ENCODE measurements at regions not wholly inside any gene's neighbourhood (a gene's known extent, or its start where the extent isn't known, plus 50 kb on each side); places are given as distances from the start of the nearest gene placed in this dataset.
"Not testable (repeated sequence)": the region's sequence is repeated elsewhere in the genome, so short reads cannot be mapped to it uniquely, and the experiment has no call there.

DNA sequence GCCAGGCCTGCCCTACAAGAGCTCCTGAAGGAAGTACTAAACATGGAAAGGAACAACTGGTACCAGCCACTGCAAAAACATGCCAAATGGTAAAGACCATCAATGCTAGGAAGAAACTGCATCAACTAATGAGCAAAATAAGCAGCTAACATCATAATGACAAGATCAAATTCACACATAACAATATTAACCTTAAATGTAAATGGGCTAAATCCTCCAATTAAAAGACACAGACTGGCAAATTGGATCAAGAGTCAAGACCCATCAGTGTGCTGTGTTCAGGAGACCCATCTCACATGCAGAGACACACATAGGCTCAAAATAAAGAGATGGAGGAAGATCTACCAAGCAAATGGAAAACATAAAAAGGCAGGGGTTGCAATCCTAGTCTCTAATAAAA lies 119.0 kb upstream of the CARMIL1 start:
- DNase-seq (ENCODE audit: low spot score), result not testable (repeated sequence)

DNA sequence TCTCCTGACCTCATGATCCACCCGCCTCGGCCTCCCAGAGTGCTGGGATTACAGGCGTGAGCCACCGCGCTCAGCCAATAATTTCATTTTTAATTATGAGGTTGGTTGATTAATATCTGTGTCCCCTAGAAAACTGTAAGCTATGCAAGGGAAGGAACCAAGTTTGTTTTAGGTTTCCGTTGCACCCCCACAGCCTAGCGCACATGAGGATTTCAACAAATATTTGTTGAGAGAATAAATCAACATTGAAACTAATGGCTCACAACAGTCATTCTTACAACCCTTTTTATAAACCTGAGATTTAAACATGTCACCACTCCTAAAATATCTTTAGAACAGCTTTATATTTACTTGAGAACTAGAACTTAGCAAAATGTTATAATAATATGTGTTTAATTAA lies 114.0 kb upstream of the CARMIL1 start:
- no peak for DNase-seq (ENCODE audit: low spot score)

DNA sequence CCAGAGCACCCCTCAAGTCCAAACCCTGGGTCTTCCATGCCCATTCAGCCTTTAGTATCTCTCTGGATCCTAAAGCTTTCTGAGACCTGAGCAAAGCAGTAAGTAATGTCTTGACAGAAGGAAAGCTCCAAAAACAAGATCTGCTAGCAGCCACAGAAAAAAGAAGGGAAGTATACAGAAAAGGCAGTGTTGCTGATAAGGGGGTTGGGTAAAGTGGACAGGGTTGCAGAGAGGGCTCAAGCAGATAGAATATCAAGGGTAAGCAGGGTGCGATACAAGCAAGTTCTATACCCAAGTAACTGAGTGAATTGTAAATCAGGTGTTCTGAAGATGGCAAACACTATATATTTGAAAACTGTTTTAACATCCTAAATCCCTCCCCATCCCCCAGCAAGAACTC lies 113.4 kb upstream of the CARMIL1 start:
- DNase-seq (ENCODE audit: low spot score), result no peak

DNA sequence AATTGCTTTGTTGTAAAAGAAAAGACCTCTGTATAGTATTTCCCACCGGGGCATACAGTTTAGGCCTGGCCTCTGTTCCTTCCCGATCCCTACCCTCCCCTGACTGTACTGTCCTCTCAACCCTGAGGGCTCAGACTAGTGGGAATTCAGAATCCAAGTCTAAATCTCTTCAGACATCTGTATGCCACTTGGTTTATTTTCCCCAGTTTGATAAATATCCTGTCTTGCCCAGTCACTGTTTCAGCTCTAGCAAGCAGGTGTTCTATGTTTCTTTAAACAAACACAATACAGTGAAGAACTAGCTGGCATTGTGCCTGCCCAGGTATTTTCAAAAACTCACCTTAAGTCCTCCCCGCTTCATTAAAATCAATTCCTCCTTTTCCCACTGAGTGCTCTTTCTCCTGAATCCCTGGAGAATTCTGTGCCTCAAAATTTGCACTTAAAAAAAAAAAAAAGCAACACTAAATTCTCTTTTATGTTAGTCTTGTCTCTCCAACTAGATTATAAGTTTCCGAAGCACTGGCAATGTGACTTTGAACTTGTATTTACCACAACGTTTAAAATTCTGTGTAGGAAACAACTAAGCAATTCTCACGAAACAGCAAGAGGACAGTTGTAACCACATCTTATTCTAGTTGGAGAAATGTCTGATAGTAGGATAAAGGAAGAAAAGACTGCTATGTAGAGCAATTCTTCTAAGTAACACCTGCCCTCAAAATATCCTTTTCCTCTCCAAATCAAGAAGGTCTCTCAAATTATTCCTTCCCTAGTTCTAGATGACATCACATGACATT lies 112.0 kb upstream of the CARMIL1 start:
- DNase-seq (ENCODE audit: low spot score), result no peak

DNA sequence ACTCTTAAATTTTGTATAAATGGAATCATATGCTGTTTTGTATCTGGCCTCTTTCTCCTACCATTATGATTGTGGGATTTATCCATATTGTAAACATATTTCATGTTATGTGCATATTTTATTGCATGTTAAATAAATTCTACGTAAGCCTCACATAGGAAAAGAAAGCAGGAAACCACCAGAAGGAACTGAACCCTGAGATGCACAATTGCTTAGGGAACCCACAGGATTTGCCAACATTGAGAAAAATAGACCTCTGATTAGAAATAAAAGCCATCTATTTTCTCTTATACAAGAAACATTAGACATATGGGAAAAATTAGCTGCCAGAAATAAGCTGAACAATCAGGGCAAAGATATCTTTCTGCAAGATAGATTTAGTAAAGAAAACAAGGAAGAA lies 111.2 kb upstream of the CARMIL1 start:
- no peak for DNase-seq (ENCODE audit: low spot score)

DNA sequence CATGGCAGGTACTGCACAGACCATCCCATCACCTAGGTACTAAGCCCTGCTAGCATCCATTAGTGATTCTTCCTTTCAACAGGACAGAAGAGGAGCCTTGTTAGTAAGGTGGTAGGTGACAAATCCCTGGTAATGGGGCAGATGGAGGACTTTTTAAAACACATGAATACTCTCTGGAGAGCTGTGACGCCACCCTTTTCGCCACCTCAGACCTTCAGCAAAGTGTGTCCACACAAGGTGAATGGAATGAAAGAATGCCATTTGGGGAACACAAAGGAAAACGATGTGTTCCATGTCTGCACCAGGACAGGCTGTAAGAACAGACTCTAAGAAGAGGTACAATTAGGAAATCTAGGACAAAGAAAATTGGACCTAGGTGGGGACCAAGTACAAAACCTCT lies 110.5 kb upstream of the CARMIL1 start:
- DNase-seq (ENCODE audit: low spot score), result no peak

DNA sequence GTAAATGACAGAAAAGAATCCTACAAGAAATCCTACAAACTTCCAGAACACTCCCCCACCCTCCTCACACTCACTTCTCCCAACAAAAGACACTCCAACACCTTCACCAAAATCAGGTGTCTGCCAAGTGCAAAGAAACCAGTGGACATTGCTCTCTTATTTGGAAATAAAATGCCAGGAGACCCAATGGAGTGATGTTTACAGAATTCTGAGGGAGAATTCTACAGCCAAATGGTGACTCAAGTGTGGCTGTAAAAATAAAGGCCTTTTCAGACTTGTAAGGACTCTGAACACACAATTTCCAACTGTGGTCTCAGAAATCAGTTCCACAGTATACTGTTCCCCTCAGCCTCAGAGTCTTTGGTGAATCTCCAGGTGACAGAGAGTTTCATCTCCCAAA lies 109.6 kb upstream of the CARMIL1 start:
- DNase-seq (ENCODE audit: low spot score), result no peak

DNA sequence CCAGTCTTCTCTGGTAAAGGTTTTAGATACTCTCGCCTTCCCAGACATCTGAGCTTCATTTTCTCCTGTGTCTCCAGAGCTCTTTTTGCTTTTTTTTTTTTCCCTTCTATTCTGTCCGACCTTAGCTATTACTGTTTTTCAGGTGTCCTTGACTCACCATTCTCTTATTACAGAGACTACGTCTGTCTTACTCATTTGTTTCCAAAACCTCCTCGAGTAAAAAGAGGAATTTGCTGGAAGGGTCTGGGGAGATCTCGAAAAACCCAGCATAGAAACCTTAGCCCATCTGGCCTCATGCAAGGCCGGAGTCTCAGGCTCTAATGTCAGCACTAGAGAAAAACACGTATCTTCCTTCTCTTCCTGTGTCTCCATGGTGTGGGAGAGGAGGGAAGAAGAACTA lies 109.2 kb upstream of the CARMIL1 start:
- DNase-seq (ENCODE audit: low spot score), result no peak

DNA sequence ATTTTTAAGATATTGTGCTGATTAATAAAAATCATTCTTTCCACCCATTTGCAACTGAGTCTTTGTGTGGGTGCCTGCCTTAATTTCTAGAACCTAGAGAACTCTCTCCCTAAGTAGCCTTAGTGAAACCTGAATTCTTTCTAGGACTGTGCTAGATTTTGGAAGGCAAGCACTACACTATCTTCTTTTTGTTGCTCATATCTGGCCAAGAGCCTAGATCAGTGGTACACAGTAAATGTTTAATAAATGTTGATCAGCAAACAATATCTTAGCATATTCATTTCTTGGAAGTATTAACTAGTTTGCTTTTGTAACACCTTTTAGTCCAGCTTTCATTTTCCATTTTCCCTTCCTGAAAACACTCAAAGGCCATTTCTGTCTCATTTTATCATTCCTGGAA lies 108.5 kb upstream of the CARMIL1 start:
- no peak for DNase-seq (ENCODE audit: low spot score)

DNA sequence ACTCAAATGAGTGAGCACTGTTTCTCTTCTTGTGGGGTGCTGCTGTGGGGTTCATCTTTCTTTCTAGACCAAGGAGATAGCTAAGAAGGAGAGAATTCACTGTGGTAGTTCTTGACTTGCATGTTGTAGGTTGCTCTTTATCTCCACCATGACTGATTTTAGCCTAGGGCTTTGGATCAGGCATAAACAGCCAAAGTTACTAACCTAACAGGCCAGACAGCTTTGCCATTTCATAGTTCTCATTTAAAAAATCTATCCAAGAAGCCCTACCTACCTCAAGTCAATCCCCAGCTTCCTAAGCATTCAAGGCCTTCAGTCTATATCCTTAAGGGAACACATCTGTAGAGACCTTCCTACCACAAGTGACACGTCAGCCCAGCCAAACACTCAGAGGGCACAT lies 107.9 kb upstream of the CARMIL1 start:
- no peak for DNase-seq (ENCODE audit: low spot score)

DNA sequence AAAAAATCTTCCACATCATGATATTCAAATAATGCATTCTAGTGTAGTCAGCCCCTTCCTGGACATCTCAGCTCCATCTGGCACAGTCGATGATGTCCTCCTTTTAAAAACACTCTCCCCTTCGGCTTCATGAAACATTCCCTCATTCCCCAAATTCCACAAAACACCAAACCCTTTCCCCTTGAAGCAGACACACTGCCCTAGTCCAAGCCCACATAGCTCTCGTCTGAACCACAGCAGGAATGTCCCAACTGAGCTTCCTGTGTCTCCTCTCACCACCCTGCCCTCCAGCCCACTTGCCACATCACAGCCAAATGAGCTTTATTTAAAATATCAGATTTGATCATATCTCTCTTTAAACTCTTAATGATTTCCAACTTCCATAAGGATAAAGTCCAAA lies 106.4 kb upstream of the CARMIL1 start:
- DNase-seq (ENCODE audit: low spot score), result no peak

DNA sequence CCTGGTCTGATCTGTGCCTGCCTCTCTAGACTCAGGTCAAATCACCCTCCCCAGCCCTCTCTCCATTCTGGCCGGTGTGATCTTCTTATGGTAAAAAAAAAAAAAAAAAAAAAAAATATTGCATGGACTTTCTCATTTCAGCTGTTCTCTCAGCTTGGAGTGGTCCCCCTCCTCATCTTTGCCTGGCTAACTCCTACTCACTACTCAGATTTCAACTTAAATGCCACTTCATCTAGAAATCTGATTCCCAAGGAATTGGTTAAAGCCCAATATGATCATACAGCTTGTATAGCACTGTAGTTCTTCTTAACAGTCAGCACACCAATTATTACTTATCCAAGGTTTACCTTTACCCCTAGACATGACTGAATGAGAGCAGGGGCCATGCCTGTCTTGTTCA lies 105.9 kb upstream of the CARMIL1 start:
- DNase-seq (ENCODE audit: low spot score), result no peak

DNA sequence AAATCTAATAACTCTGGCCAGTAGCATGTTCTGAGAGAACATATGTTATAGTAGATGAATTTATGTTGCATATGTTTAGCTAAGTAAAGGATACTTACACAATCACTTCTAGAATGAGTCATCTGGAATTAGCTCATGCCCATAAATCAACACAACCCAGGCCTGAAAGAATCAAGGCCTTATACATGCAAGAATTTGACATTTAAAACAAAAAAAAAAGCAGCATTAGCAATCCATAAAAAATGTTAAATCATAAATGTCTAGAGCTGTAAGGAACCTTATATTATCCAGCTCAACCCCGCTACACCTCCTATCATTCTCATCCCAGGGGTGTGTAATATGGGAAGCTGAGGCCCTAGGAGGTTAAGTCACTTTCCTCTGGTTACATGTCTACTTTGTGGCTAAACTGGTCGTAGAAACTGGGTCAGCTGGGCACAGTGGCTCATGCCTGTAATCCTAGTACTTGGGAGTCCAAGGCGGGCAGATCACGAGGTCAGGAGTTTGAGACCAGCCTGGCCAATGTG lies 105.2 kb upstream of the CARMIL1 start:
- DNase-seq (ENCODE audit: low spot score), result no peak

DNA sequence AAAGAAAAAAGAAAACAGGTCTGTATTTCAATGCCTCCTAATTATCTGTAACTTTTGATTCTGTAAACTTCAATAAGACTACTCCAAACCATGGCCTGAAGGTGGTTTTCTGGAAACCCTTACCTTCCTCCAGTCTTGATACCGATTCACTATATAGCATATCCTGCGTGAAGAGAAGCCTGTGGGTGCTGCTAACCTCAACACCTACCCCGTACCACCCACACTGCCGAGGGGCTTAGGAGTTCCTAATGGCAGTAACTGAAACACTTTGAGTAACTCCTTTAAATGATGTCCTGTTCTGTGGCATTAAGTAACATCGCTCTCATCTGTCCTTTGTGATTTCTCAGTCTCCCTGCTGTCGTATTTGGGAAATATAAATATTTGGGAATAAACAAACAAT lies 104.5 kb upstream of the CARMIL1 start:
- DNase-seq (ENCODE audit: low spot score), result no peak

DNA sequence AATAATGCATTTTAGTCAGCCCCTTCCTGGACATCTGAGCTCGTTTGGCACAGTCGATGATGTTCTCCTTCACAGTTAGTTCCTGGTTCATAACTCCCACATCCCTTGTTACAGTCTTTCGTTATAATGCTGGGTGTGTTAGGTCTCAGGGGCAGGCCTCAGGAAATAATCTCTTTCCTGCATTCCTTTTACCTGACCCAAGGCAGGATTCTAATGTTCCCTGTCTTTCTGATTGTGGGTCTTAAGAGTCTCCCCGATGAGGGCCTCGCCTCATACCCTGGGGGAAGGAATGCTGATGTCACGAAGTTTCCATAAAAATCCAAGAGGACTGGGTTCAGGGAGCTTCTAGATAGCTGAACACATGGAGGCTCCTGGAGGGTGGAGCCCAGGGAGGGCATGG lies 104.0 kb upstream of the CARMIL1 start:
- no peak for DNase-seq (ENCODE audit: low spot score)

DNA sequence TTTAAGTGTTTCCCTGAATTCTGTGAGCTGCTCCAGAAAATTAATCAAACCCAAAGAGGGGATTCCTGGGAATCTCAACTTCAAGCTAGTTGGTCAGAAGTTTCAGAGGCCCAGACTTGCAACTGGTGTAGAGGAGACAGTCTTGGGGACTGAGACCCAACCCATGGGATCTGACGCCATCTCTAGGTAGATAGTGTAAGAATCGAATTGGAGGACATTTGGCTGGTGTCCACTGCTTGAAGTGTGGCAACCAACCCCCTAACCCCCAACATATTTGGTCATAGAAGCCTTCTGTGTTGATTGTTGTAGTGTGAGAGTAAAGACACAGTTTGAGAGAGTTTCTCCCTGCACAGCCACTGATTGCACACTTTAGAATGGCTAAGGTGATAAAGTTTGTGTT lies 103.5 kb upstream of the CARMIL1 start:
- DNase-seq (ENCODE audit: low spot score), result peak; percentile 16

DNA sequence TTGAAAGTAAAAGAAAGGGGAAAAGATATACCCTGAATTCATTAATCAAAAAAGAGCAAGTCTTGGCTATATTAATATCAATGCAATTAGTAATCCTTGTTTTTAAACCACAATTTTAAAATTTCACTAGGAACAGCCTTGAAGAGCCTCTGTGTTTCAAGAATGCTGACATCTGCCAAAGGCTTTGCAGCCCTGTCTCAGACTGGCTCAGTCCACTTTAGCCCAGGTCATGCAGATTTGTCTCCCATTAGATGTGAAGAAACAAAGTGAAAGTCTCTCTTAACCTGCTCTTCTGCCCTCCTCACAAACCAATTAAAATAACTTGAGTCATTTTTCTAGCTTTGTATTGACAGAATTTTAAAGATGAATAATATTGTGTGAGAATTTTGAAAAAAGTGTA lies 102.7 kb upstream of the CARMIL1 start:
- DNase-seq (ENCODE audit: low spot score), result no peak

DNA sequence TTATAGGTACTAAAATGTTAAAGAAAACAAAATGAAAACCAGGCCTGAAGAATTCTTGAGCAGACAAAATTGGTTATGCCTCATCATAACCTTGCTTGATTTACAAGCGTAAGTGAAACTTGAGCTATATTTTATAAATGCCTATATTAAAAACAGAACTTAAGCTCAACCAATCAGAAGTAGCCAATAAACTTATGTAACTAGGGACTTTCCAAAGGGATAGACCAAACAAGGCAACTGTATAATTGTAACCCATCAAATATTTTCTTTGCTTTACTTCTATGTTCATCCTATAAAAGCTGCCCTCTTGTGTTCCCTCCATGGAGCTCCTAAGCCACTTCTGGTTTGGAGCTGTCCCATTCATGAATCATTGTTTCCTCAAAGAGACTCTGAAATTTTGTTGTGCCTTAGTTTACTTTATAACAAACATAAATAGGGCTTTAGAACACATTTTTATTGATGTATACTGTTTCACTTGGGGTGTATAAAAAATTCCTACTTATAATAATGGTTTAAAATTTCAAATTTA lies 101.6 kb upstream of the CARMIL1 start:
- no peak for DNase-seq (ENCODE audit: low spot score)

DNA sequence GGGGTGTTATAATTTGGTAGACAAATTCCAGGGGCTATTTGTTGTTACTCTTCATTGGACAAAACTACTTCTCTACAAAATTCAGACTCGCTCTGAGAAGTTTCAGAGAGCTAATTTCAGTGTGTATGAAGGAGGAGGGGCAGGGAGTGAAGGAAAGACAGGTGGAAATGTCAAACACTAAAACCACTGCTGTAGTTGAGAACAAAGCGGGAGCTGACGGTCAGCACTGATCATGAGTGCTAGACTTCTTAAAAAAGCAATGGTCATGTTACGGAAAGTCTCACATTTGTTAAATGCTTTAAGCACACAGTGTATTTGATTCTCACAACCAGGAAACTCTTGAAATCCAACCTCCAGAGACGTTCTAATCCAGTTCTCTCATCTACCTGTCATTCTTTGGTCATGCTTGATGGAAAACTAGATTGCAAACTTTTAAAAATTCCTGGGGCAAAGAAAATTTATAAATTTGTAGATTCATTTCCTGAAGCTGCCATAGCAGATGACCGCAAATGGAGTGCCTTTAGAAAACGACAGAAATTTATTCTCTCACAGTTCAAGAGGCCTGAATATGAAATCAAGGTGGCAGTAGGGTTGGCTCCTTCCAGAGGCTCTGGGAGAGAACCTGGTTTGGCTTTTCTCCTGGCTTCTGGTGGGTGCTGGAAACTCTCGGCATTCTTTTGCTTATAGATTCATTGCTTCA lies 100.7 kb upstream of the CARMIL1 start:
- DNase-seq (ENCODE audit: low spot score), result no peak

DNA sequence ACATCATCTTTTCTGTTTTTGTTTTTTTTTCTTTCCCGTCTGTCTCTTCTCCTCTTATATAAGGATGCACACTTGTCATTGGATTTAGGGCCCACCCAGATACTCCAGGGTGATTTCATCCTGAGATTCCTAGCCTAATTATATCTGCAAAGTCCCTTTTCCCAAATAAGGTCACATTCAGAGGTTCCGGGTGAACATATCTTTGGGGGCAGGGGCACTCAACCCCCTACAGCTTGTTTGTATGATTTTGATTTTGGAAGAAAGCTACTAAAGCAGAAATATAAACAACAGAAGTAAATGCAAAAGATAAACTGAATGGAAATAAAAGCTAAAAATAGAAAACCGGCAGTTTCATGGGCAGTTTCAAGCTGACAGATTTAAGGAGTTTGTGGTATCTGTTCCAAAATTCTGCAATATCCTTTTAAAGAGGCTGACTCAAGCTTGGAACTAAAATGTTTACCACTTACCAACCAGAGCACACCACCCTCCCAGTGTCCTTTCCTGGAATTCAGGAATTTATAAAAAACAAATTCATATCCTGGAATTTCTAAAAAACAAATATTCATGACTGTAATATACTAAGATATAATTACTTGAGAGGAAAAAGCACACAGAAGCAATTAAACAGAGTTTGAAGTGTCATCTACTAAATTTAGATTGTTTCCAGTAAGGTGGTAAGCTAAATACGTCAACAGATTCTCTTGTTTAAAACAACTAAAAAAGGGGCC lies 100.0 kb upstream of the CARMIL1 start:
- DNase-seq (ENCODE audit: low spot score), result no peak

DNA sequence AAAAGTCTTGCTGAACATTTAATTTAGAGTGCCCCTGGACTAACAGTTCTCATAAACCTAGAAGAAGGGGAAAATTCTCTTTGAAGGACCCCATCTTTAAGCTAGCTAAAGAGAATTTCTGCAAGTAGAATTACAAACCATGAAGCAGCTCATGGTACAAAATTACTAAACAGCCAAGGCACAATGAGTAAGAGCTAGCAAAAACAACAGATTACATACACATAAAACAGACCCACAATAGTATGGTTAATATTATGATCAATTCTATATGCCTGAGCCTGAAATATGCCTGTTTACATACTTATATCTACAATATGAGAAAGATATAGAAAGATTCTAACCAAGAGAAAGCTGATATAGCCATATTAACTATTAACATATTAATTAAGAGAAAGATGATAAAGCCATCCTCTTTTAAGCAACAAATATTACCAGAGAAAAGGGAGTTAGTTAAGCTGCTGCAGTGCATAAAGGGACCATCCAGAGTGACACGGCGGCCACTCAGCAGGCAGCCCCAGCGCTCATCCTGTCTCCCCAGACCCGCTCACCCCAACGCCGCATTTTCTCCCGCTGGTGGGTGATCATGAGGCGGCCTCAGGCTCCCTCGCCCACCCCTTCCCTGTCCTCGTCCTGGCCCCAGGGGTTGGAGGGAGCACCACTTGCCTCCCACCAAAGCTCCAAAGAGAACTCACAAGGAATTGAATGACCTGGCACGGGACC lies 98.4 kb upstream of the CARMIL1 start:
- DNase-seq (ENCODE audit: low spot score), result no peak

DNA sequence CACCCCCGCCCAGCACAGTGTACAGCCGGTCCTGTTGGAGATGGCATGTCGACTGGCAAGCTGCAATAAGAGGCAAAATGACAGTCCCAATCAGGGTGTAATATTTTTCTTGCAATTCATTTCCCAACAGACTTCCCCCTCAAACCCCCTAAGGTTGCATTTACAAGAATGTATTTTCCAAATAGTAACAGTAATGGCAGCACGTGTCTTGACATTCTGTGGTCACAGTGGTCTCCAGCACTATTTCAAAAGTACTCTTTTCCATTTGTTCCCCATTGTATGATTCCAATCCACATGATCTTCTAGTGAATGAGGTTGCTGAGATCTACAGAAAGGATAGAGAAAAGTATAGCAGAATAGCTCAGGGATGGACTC lies 97.8 kb upstream of the CARMIL1 start:
- no peak for DNase-seq (ENCODE audit: low spot score)
